Astrocyte (in vitro differentiated cells and primary cell): ENCODE measurements at regions not wholly inside any gene's neighbourhood (a gene's known extent, or its start where the extent isn't known, plus 50 kb on each side); places are given as distances from the start of the nearest gene placed in this dataset.

Experiments used
- DNase-seq: peaks from one replicate; pipeline ENCODE4 v3.0.0-alpha.2; 2010; ENCODE audit warnings: low read depth
- FAIRE-seq: peaks from 2 replicates; lab custom pipeline; 2011; peaks lifted over from hg19 to GRCh38; lab: Jason Lieb, UNC
- H2AFZ ChIP-seq: 2 replicates; pipeline ENCODE4 v1.6.0; 2012; ENCODE audit warnings: low read depth, low read length, inconsistent platforms
- H3K27ac ChIP-seq: 2 replicates; pipeline ENCODE4 v1.5.1; 2011; ENCODE audit warnings: low read depth, low read length, inconsistent platforms
- H3K27me3 ChIP-seq: 2 replicates; pipeline ENCODE4 v1.6.0; 2011; ENCODE audit warnings: low read length, inconsistent platforms; ENCODE audit not compliant: insufficient read depth
- H3K36me3 ChIP-seq: 2 replicates; pipeline ENCODE4 v1.5.1; 2011; ENCODE audit warnings: low read length, inconsistent platforms; ENCODE audit not compliant: insufficient read depth
- H3K4me1 ChIP-seq: 2 replicates; pipeline ENCODE4 v1.5.1; 2011; ENCODE audit warnings: low read length, inconsistent platforms; ENCODE audit not compliant: insufficient read depth
- H3K4me2 ChIP-seq: 2 replicates; pipeline ENCODE4 v1.6.0; 2012; ENCODE audit warnings: low read length, inconsistent platforms
- H3K4me3 ChIP-seq: 2 replicates; pipeline ENCODE4 v1.5.1; 2011; ENCODE audit warnings: low read depth, mild to moderate bottlenecking, low read length, inconsistent platforms; ENCODE audit not compliant: insufficient read depth
- H3K79me2 ChIP-seq: 2 replicates; pipeline ENCODE4 v1.6.0; 2012; ENCODE audit warnings: mild to moderate bottlenecking, low read length, inconsistent platforms; ENCODE audit not compliant: insufficient read depth
- H3K9ac ChIP-seq: 2 replicates; pipeline ENCODE4 v1.6.0; 2012; ENCODE audit warnings: mild to moderate bottlenecking, low read length, inconsistent platforms
- H3K9me3 ChIP-seq: 2 replicates; pipeline ENCODE4 v1.5.1; 2012; ENCODE audit warnings: low read depth, mild to moderate bottlenecking, low read length, inconsistent platforms; ENCODE audit not compliant: insufficient read depth
- H4K20me1 ChIP-seq: 2 replicates; pipeline ENCODE4 v1.6.0; 2012; ENCODE audit warnings: low read length, inconsistent platforms; ENCODE audit not compliant: insufficient read depth
- H3K27ac Mint-ChIP-seq: one replicate; pipeline ENCODE4 v1.8.0; 2021; ENCODE audit warnings: mild to moderate bottlenecking, mixed read lengths; ENCODE audit not compliant: unreplicated experiment
- H3K27me3 Mint-ChIP-seq: one replicate; pipeline ENCODE4 v1.8.0; 2021; ENCODE audit warnings: low read depth, mixed read lengths; ENCODE audit not compliant: unreplicated experiment
- H3K36me3 Mint-ChIP-seq: one replicate; pipeline ENCODE4 v1.8.0; 2021; ENCODE audit warnings: low read depth, mixed read lengths; ENCODE audit not compliant: unreplicated experiment
- H3K4me1 Mint-ChIP-seq: one replicate; pipeline ENCODE4 v1.8.0; 2021; ENCODE audit warnings: low read depth, mixed read lengths; ENCODE audit not compliant: unreplicated experiment
- H3K4me3 Mint-ChIP-seq: one replicate; pipeline ENCODE4 v1.8.0; 2021; ENCODE audit warnings: mild to moderate bottlenecking, moderate library complexity, mixed read lengths; ENCODE audit not compliant: unreplicated experiment
- H3K9me3 Mint-ChIP-seq: one replicate; pipeline ENCODE4 v1.8.0; 2021; ENCODE audit warnings: mild to moderate bottlenecking, mixed read lengths; ENCODE audit not compliant: unreplicated experiment
- CTCF ChIP-seq: IDR thresholded peaks from 2 replicates; pipeline ENCODE4 v1.5.1; 2011; ENCODE audit warnings: low read depth, mild to moderate bottlenecking, inconsistent platforms, low read length, moderate library complexity; ENCODE audit not compliant: insufficient read depth
- EZH2 ChIP-seq: IDR thresholded peaks from 2 replicates; pipeline ENCODE4 v1.6.1; 2012; ENCODE audit warnings: mild to moderate bottlenecking, low read length, inconsistent platforms; ENCODE audit not compliant: insufficient read depth

- no peak for FAIRE-seq
Measured at GRCh38 chr14:40318211-40318719, 886.0 kb upstream of the FBXO33 start.

GRCh38 chr14:40317690-40318089 is 885.5 kb upstream of the FBXO33 start:
- TF ChIP-seq CTCF (no peak), EZH2 (no peak)
- H3K4me3 ChIP-seq: no peak overlapping the region
- no peak overlapping the region for H2AFZ ChIP-seq
- FAIRE-seq: no peak
- Mint-ChIP-seq H3K9me3 (no peaks in the 10 kb centered on the region), H3K27me3 (no peaks in the 10 kb centered on the region), H3K4me3 (no peak overlapping the region), H3K4me1 (no peaks in the 10 kb centered on the region), H3K27ac (no peak overlapping the region), H3K36me3 (no peaks in the 10 kb centered on the region)
- no peaks in the 10 kb centered on the region for H4K20me1 ChIP-seq
- no peak overlapping the region for H3K9ac ChIP-seq
- H3K4me1 ChIP-seq: no peaks in the 10 kb centered on the region
- no peaks in the 10 kb centered on the region for H3K9me3 ChIP-seq
- no peaks in the 10 kb centered on the region for H3K27me3 ChIP-seq
- H3K4me2 ChIP-seq: no peak overlapping the region
- DNase-seq: no peak
- no peaks in the 10 kb centered on the region for H3K79me2 ChIP-seq
- no peak overlapping the region for H3K27ac ChIP-seq
- no peaks in the 10 kb centered on the region for H3K36me3 ChIP-seq

More at GRCh38 chr14:40318211-40318719, 886.0 kb upstream of the FBXO33 start:
- H3K4me2 ChIP-seq: no peak overlapping the region
- H3K27ac ChIP-seq: no peak overlapping the region
- H3K4me3 Mint-ChIP-seq: no peak overlapping the region
- no peaks in the 10 kb centered on the region for H4K20me1 ChIP-seq
- no peak overlapping the region for H3K9ac ChIP-seq
- H3K27ac Mint-ChIP-seq: no peak overlapping the region
- no peaks in the 10 kb centered on the region for H3K9me3 ChIP-seq
- no peaks in the 10 kb centered on the region for H3K27me3 Mint-ChIP-seq
- no peak for DNase-seq
- H3K4me3 ChIP-seq: no peak overlapping the region
- H3K36me3 Mint-ChIP-seq: no peaks in the 10 kb centered on the region
- no peaks in the 10 kb centered on the region for H3K36me3 ChIP-seq
- H3K79me2 ChIP-seq: no peaks in the 10 kb centered on the region
- no peaks in the 10 kb centered on the region for H3K9me3 Mint-ChIP-seq
- no peaks in the 10 kb centered on the region for H3K4me1 ChIP-seq
- H3K27me3 ChIP-seq: no peaks in the 10 kb centered on the region
- TF ChIP-seq EZH2 (no peak), CTCF (no peak)
- H3K4me1 Mint-ChIP-seq: no peaks in the 10 kb centered on the region
- no peak overlapping the region for H2AFZ ChIP-seq

GRCh38 chr14:40312296-40312695 is 880.1 kb upstream of the FBXO33 start:
- Mint-ChIP-seq H3K27me3 (no peaks in the 10 kb centered on the region), H3K27ac (no peak overlapping the region), H3K36me3 (no peaks in the 10 kb centered on the region), H3K9me3 (no peaks in the 10 kb centered on the region), H3K4me3 (no peak overlapping the region), H3K4me1 (no peaks in the 10 kb centered on the region)
- H3K79me2 ChIP-seq: no peaks in the 10 kb centered on the region
- no peaks in the 10 kb centered on the region for H4K20me1 ChIP-seq
- DNase-seq (no peak), FAIRE-seq (no peak)
- no peak overlapping the region for H3K27ac ChIP-seq
- H3K4me3 ChIP-seq: no peak overlapping the region
- no peak overlapping the region for H2AFZ ChIP-seq
- H3K9me3 ChIP-seq: no peaks in the 10 kb centered on the region
- no peaks in the 10 kb centered on the region for H3K27me3 ChIP-seq
- no peak overlapping the region for H3K9ac ChIP-seq
- no peak for TF ChIP-seq EZH2
- no peak for TF ChIP-seq CTCF
- H3K4me2 ChIP-seq: no peak overlapping the region
- H3K4me1 ChIP-seq: no peaks in the 10 kb centered on the region
- H3K36me3 ChIP-seq: no peaks in the 10 kb centered on the region
